Erythroblast (primary cell): ENCODE measurements at regions not wholly inside any gene's neighbourhood (a gene's known extent, or its start where the extent isn't known, plus 50 kb on each side); places are given as distances from the start of the nearest gene placed in this dataset.

Experiments used
- DNase-seq, 2 experiments: peaks; one replicate each; lab custom pipeline; 2025; lab: John Stamatoyannopoulos, UW
- GATA1 ChIP-seq: IDR thresholded peaks from 2 replicates; pipeline ENCODE4 v1.6.1; 2011; ENCODE audit warnings: low read depth, mild to moderate bottlenecking, control low read depth, low read length, moderate library complexity
- POLR2A ChIP-seq: IDR thresholded peaks from 2 replicates; pipeline ENCODE4 v1.6.1; 2011; ENCODE audit warnings: mild to moderate bottlenecking, low read length

DNA sequence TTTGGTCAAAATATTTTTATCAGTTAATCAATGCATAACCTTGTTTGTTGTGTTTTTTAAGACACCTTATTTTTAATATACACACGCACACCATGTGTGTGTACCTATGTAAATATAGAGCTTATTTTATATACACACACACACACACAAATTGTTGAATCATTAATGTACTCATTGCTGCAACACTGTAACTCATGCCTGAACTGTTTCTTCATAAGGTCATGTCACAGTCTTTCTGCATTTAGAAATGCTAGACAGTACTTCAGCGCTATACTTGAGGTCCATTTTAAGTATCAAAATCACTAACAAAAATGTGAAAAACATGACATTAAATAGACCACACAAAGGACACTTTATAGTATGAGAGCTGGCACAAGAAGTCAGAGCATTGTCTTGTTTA lies 589.4 kb downstream of the SI start:
- no peak for TF ChIP-seq GATA1
- TF ChIP-seq POLR2A = no peak
- DNase-seq = no peak

DNA sequence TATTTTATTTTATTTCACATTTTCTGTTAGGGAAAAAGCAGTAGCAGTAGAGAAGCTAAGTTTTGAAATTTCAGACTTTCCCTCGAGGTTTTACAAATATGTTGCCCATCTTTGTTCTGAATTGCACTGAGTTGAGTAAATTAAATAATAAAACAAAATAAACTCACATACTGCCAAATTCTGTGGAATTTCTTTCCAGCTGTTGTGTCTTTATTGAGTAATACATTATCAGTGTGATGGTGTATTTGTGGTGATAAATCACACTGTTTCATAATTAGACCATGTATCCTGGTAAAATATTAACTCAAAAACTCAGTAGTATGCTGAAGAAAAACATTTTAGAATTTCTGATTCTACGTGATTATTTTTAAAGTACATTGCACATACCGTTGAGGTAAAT lies 592.1 kb downstream of the SI start:
- no peak for DNase-seq

DNA sequence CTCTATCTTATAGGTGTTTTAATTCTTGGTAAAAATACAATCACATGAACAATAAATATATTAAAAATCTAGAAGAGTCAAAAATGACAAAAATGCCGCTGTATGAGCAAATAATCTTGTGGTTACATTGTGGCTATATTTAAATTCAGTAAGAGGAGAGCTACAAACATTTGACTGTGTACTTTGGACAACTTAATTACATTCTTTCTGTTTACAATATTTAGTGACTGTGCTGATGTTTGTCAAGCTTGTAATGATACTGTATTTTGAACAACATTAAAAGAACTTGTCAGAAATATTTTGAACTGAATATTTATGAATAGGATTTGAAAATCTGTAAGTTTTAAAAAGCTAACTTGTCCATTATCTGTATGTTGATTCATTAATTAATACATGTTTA lies 598.3 kb downstream of the SI start:
- DNase-seq = no peak

More for the DNA sequence above, 592.1 kb downstream of the SI start:
- no peak for TF ChIP-seq POLR2A
- TF ChIP-seq GATA1 = no peak

DNA sequence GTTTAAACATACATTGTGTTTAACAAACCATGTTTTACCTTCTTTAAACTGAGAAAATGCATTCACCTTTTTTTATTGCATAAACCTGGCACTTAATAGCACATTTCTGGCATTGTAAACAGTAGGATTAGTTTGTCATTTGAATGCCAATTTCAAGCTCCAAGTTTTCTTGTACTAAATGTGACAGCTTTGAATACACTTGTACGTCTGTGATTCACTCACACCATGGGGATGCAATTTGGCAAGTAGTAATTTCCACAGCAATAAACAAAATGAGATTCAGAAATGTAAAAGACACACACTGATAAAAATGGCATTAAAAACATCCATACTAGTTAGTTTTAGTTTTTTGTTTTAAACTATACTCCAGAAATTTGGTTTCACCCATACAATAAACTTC lies 598.9 kb downstream of the SI start:
- no peak for DNase-seq
- no peak for TF ChIP-seq GATA1

More for the DNA sequence above, 598.3 kb downstream of the SI start:
- TF ChIP-seq POLR2A (no peak), GATA1 (no peak)

DNA sequence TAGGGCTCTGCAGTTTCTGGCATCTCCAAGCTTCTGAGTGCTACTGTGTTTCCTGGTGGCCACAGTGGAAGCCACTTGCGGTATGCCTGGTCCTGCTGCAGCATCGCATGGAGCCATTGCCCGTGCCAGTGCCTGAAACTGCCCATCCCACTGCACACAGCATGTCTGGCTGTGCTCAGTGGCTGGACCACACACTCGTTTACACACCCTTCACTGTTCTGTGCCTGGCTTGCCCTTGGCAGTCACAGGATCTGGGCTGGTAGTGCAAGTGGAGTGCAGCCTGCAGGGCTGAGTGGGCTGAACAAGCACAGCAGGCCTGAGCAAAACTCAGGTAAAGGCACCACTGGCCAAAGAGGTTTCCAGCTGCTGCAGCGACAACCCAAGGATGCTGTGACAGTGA lies 600.0 kb downstream of the SI start:
- no peak for DNase-seq
- TF ChIP-seq POLR2A (no peak), GATA1 (no peak)

DNA sequence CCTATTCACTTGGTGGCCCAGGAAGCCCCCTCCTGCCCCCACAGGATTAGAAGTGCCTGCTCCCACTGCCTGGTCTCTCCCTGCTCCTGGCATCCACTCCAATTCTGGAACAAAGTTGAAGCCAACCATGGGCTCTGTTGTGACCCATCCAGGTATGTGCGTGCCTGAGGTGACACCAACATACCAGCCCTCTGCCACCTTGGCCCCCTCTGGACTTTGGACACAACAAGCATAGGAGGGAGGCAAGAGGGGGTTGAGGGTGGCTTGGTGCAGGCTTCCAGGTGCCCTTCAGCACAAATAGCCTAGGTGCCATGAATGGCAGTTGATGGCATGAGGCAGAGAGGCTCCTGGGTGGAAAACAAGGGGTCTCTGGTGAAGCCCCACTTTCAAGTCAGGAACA lies 600.9 kb downstream of the SI start:
- TF ChIP-seq GATA1 = no peak
- no peak for TF ChIP-seq POLR2A
- DNase-seq = no peak

DNA sequence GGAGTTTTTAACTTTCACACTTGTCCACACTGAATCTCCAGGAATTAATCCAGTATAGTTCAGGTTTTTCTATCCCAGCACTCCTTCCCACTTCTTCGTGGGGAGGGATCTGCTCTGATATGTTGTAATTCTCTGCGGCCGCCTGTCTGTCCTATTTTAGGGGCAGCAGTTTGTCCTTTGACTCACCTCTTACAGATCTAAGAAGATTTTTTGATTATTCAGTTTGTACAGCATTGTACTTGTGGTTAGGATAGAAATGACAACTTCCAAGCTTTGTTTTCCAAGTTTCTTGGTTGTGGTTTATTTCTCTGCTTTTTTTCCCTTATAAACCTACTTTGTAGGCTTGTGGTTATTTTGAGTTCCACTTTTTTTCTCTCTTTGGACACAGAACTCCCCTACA lies 601.7 kb downstream of the SI start:
- TF ChIP-seq GATA1 (no peak), POLR2A (no peak)

DNA sequence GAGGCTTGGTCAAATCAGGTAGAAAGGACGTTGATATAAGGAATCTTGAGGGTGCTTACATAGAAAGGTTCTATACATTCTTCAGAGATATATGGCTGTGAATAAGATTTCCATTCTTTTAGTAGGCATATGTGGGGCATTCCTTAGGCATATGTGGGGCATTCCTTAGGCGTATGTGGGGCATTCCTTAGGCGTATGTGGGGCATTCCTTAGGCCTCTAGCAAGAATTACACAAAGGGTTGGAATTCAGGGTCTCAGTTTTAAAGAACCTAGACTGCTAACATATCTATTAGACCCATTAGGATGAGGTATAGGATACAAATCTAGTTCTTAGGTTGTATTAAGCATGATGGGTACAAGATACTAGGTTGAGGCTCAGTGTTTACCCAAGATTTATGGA lies 607.8 kb downstream of the SI start:
- no peak for TF ChIP-seq POLR2A
- no peak for TF ChIP-seq GATA1
- no peak for DNase-seq

More for the DNA sequence above, 601.7 kb downstream of the SI start:
- no peak for DNase-seq

DNA sequence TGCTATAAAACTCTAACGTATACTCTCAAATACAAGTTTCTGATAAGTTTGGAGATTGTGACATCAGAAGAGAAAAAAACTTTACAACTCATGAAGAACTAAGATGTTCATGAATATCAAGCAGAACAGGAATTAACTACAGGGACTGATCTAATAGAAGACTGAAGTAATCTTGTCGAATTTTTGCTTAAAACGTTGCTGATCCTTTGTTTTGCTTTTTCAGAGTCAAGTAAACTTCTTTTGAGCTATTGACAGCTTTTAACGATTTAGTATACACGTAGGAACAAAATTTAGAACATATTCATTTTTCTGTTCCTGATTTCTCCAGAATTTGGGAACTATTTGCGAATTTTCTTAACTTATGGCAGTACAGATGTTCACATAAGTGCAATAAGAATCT lies 610.2 kb downstream of the SI start:
- DNase-seq = no peak
- no peak for TF ChIP-seq POLR2A
- TF ChIP-seq GATA1 = no peak

DNA sequence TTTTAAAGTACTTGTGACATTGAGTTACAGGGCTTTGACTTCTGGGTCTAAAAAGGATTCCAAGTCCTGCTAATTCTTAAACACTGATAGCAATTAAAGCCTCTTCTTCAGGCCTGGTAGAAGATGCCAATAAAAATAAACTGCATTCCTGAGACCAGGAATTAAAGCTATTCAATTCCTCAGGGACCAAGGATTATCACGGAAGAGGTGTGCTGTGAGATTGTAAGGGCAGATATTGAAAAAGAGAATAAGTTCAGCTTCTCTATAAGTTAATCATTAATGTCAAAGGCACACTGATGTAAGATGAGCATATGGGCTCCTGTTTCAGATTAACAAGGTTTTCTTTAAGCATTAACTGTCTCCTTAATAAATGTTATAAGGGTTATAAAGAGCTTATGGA lies 611.3 kb downstream of the SI start:
- no peak for DNase-seq
- no peak for TF ChIP-seq GATA1
- TF ChIP-seq POLR2A = no peak

DNA sequence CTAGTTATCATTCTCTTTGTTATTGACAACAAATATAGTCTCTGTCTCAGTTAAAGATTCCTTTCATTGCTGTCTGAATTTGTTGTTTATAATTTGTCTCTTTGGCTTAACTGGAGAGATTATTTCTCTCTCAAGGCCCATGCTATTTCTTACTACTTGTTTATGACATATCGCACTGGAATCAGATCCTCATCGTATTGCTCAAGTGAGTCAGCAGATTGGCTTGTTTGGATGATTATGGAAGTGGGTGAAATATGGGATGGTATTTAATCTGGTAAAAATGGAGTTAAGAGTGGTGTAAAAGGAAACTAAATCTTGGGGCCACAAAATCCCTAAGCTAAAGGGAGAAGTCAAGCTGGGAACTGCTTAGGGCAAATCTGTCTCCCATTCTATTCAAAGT lies 613.1 kb downstream of the SI start:
- TF ChIP-seq GATA1 = no peak
- no peak for TF ChIP-seq POLR2A
- DNase-seq = no peak

DNA sequence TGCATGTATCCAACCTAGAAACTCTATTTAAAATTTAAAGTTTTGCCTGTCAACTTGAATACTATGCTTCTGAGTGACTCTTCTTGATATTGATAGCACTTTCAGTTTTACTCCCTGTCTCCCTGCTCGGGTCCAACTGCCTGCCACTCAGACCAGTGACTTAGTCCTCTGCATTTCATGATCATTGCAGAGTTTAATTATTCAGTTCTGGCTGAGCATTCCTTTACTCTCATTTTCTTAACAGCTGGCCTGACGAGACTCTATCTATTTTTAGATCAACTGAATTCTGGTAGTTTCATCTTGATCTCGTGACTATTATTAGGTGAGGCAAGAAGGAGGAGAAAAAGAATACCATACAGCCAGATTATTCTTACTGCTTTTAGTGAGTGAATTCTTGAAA lies 617.4 kb downstream of the SI start:
- DNase-seq = no peak
- TF ChIP-seq POLR2A (no peak), GATA1 (no peak)

DNA sequence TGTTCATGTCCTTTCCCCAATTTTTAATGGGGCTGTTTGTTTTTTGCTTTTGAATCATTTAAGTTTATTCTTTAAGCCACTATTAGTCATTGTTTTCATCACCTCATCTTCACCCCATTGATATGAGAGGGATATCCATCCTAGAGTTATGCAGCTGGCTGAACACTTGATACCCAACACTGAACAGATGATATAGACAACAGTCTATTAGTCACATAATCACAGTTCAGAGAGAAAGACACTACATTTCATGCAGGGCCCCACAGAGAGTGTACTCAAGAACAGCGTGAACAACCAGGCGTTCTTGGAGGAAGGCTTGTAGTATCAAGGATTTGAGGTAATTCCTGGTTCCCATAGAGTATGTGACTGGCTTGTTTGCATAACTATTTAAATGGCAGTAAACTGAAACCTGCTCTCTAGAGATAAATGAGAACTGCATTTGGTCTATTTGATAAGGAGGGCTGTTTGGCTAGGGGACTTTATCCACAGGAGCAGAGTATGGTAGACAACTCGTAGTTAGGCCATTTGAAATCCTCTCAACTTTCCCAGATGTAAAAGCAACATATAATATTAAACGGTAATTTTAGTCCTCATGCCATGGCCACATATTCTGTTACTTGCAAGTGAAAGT lies 618.7 kb downstream of the SI start:
- TF ChIP-seq GATA1 (no peak), POLR2A (no peak)

DNA sequence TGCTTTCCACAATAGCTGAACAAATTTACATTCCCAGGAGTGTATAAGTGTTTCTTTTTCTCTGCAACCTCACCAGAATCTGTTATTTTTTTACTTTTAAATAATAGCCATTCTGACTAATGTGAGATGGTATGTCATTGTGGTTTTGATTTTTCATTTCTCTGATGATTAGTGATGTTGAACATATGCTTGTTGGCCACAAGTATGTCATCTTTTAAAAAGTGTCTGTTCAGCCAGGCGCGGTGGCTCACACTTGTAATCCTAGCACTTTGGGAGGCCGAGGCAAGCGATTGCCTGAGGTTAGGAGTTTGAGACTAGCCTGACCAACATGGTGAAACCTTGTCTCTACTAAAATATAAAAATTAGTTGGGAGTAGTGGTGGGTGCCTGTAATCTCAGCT lies 619.3 kb downstream of the SI start:
- no peak for DNase-seq
- TF ChIP-seq GATA1 = no peak
- no peak for TF ChIP-seq POLR2A

More for the DNA sequence above, 618.7 kb downstream of the SI start:
- DNase-seq = peak; percentile 39 to 61

DNA sequence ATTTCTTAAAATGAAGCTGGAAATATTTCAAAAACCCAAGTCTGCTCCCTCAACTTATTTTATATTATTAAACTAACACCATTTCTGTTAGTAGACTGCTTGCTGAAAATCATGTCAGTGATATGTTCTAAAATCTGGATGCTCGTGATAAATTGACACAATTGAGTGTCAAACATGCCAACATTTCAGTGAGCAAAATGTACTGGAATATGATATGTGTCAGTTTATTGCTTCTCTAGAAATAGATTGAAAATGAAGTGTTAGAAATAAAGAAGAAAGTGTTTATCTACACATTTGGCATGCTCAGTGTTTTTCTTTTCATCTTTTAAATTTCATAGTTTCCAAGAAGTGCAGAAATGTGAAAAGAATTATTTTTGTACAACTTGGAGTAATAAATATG lies 624.6 kb downstream of the SI start:
- TF ChIP-seq GATA1 = no peak
- no peak for TF ChIP-seq POLR2A
- no peak for DNase-seq
